Thoracic aorta (tissue), 2 donors: ENCODE measurements at regions not wholly inside any gene's neighbourhood (a gene's known extent, or its start where the extent isn't known, plus 50 kb on each side); places are given as distances from the start of the nearest gene placed in this dataset.

Experiments used
- ATAC-seq: fragments of 150-250 bp; one replicate; pipeline ENCODE4 v1.8.0; 2017; ENCODE audit warnings: low read depth; ENCODE audit not compliant: insufficient number of reproducible peaks, low FRiP score
- DNase-seq: peaks from one replicate; pipeline ENCODE4 v3.0.0-alpha.2; 2020; ENCODE audit warnings: low spot score
- H3K27ac ChIP-seq, 2 donors: fragments of 200-600 bp; sonication (generic); 1 replicate in 1 of 2; 2 replicates in 1 of 2; pipeline ENCODE4 v1.5.1; 2016; ENCODE audit warnings: mild to moderate bottlenecking in 2 of 2, moderate library complexity in 2 of 2
- H3K27me3 ChIP-seq: fragments of 200-600 bp; sonication (generic); replicated peaks from 2 replicates; pipeline ENCODE4 v1.6.0; 2016; ENCODE audit warnings: mild to moderate bottlenecking; ENCODE audit not compliant: insufficient read depth
- H3K36me3 ChIP-seq: fragments of 200-600 bp; sonication (generic); one replicate; pipeline ENCODE4 v1.5.1; 2016
- H3K4me1 ChIP-seq, 2 donors: fragments of 200-600 bp; sonication (generic); 1 replicate in 1 of 2; 2 replicates in 1 of 2; pipeline versions ENCODE4 v1.5.1 to v1.6.0; 2016; ENCODE audit warnings: low read depth in 2 of 2, mild to moderate bottlenecking in 1 of 2; ENCODE audit not compliant: control insufficient read depth in 1 of 2
- H3K4me3 ChIP-seq: fragments of 200-600 bp; sonication (generic); 2 replicates; pipeline ENCODE4 v1.5.1; 2016; ENCODE audit warnings: mild to moderate bottlenecking
- H3K9me3 ChIP-seq: fragments of 200-600 bp; sonication (generic); 2 replicates; pipeline ENCODE4 v1.5.1; 2016
- CTCF ChIP-seq: fragments of 200-600 bp; sonication (generic); IDR thresholded peaks from one replicate; pipeline ENCODE4 v1.5.1; 2019; ENCODE audit warnings: antibody characterized with exemption

GRCh38 chr1:188877668-188878067 lies 1600.0 kb downstream of the BRINP3 start:
- ATAC-seq, result no peak
- Histone ChIP-seq H3K4me1 (no peaks in the 10 kb centered on the region), H3K4me3 (no peak overlapping the region), H3K27me3 (no peaks in the 10 kb centered on the region), H3K36me3 (no peaks in the 10 kb centered on the region), H3K9me3 (no peaks in the 10 kb centered on the region), H3K27ac (no peak overlapping the region)
- no peak for TF ChIP-seq CTCF
- DNase-seq, result no peak

- TF ChIP-seq CTCF, result no peak
- Histone ChIP-seq H3K36me3 (no peaks in the 10 kb centered on the region), H3K4me1 (no peaks in the 10 kb centered on the region), H3K9me3 (no peaks in the 10 kb centered on the region), H3K27ac (no peak overlapping the region), H3K27me3 (no peaks in the 10 kb centered on the region), H3K4me3 (no peak overlapping the region)
- no peak for DNase-seq
- ATAC-seq, result no peak
Observed at GRCh38 chr1:188888386-188888785, 1589.3 kb downstream of the BRINP3 start.

GRCh38 chr1:188889166-188889565 lies 1588.5 kb downstream of the BRINP3 start:
- no peak for ATAC-seq
- H3K27ac ChIP-seq, result no peak overlapping the region
- H3K9me3 ChIP-seq, result no peaks in the 10 kb centered on the region
- H3K4me3 ChIP-seq, result no peak overlapping the region
- H3K36me3 ChIP-seq, result no peaks in the 10 kb centered on the region
- no peak for DNase-seq
- TF ChIP-seq CTCF, result no peak
- no peaks in the 10 kb centered on the region for H3K27me3 ChIP-seq
- no peaks in the 10 kb centered on the region for H3K4me1 ChIP-seq

GRCh38 chr1:188891958-188892357 lies 1585.7 kb downstream of the BRINP3 start:
- H3K36me3 ChIP-seq, result no peaks in the 10 kb centered on the region
- DNase-seq (no peak), ATAC-seq (no peak)
- no peak overlapping the region for H3K27ac ChIP-seq
- H3K4me3 ChIP-seq, result no peak overlapping the region
- no peaks in the 10 kb centered on the region for H3K4me1 ChIP-seq
- no peak for TF ChIP-seq CTCF
- no peaks in the 10 kb centered on the region for H3K9me3 ChIP-seq
- H3K27me3 ChIP-seq, result no peaks in the 10 kb centered on the region

- DNase-seq (no peak), ATAC-seq (no peak)
- no peak for TF ChIP-seq CTCF
- no peak overlapping the region for H3K27ac ChIP-seq
- no peaks in the 10 kb centered on the region for H3K36me3 ChIP-seq
- no peaks in the 10 kb centered on the region for H3K9me3 ChIP-seq
- H3K27me3 ChIP-seq, result no peaks in the 10 kb centered on the region
- no peak overlapping the region for H3K4me3 ChIP-seq
- no peaks in the 10 kb centered on the region for H3K4me1 ChIP-seq
Observed at GRCh38 chr1:188895611-188896010, 1582.1 kb downstream of the BRINP3 start.
